LNCAP (cell line): ENCODE measurements at regions not wholly inside any gene's neighbourhood (a gene's known extent, or its start where the extent isn't known, plus 50 kb on each side); places are given as distances from the start of the nearest gene placed in this dataset.

Experiments used
- CTCF ChIP-seq: fragments of 450-650 bp; IDR thresholded peaks from 2 replicates; pipeline ENCODE4 v1.5.1; 2017; ENCODE audit warnings: mild to moderate bottlenecking

GRCh38 chr9:2495221-2496005 is 126.2 kb upstream of the VLDLR start:
- no peak for TF ChIP-seq CTCF

- no peak for TF ChIP-seq CTCF
Observed at GRCh38 chr9:2496169-2496568, 125.4 kb upstream of the VLDLR start.

GRCh38 chr9:2496934-2497333 is 124.7 kb upstream of the VLDLR start:
- no peak for TF ChIP-seq CTCF

GRCh38 chr9:2497666-2498400 is 123.8 kb upstream of the VLDLR start:
- TF ChIP-seq CTCF: no peak

- TF ChIP-seq CTCF: no peak
Observed at GRCh38 chr9:2502210-2502609, 119.4 kb upstream of the VLDLR start.

- TF ChIP-seq CTCF: no peak
Observed at GRCh38 chr9:2502760-2503159, 118.8 kb upstream of the VLDLR start.

- no peak for TF ChIP-seq CTCF
Observed at GRCh38 chr9:2506321-2506720, 115.3 kb upstream of the VLDLR start.
